Epithelial cell of esophagus (primary cell): ENCODE measurements at regions not wholly inside any gene's neighbourhood (a gene's known extent, or its start where the extent isn't known, plus 50 kb on each side); places are given as distances from the start of the nearest gene placed in this dataset.

Experiments used
- DNase-seq: peaks from one replicate; pipeline ENCODE4 v3.0.0; 2010; ENCODE audit warnings: low read depth
- H3K4me3 ChIP-seq: 2 replicates; pipeline ENCODE4 v1.5.1; 2011; ENCODE audit warnings: mild to moderate bottlenecking, low read length, control low read depth
- TF ChIP-seq, protein P1 (sequence below): IDR thresholded peaks from 2 replicates; pipeline ENCODE4 v1.5.1; 2011; ENCODE audit warnings: low read depth, mild to moderate bottlenecking, low read length, control low read depth, inconsistent platforms; ENCODE audit not compliant: insufficient read depth; ENCODE audit errors: missing control alignments

DNA sequence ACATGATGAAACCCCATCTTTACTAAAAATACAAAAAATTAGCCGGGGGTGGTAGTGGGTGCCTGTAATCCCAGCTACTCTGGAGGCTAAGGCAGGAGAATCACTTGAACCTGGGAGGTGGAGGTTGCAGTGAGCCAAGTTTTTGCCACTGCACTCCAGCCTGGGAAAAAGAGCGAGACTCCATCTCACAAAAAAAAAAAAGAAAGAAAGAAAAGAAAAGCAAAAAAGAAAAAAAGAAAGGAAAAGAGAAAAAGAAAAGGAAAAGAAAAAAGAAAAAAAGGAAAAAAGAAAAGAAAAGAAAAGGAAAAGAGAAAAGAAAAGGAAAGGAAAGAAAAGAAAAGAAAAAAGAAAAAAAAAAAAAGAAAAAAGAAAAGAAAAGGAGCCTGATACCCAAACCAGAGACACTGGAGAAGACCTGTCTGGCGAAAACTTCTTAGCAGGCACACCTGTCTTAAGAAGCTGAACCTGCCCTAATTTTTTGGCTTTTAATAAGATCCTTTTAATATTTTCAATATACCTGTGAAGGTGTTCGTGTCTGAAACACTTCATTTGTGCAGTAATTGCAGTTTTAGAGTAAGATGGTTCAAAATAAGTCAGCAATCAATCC, 164.7 kb upstream of the IRX2 start:
- DNase-seq: no peak
- no peak overlapping the region for H3K4me3 ChIP-seq
- TF ChIP-seq, protein P1, sequence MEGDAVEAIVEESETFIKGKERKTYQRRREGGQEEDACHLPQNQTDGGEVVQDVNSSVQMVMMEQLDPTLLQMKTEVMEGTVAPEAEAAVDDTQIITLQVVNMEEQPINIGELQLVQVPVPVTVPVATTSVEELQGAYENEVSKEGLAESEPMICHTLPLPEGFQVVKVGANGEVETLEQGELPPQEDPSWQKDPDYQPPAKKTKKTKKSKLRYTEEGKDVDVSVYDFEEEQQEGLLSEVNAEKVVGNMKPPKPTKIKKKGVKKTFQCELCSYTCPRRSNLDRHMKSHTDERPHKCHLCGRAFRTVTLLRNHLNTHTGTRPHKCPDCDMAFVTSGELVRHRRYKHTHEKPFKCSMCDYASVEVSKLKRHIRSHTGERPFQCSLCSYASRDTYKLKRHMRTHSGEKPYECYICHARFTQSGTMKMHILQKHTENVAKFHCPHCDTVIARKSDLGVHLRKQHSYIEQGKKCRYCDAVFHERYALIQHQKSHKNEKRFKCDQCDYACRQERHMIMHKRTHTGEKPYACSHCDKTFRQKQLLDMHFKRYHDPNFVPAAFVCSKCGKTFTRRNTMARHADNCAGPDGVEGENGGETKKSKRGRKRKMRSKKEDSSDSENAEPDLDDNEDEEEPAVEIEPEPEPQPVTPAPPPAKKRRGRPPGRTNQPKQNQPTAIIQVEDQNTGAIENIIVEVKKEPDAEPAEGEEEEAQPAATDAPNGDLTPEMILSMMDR: no peak

DNA sequence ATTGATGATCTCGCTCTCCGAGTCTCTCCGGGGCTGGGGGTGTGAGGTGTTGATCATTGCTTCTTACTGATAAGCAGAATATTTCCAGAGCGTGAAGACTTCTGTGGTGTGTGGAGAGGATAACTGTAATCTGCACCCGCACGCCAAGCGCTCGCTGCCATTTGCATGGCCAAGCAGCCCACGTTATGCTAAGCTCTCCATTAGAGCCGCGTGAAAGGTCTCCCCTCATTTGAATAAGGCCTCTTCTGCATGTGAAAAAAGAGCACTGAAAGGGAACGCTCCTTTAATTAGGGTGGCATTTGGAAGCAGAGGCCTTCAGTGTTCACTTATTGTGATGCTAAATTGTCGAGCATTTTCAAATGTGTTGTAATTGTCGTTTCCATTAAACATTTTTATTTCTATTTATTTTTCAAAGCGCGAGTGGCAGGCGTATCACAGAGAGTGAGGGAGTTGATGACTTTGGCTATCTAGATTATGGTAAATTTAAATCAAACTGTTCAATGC, 163.6 kb upstream of the IRX2 start:
- no peak for DNase-seq
- TF ChIP-seq, protein P1: no peak
- no peak overlapping the region for H3K4me3 ChIP-seq

DNA sequence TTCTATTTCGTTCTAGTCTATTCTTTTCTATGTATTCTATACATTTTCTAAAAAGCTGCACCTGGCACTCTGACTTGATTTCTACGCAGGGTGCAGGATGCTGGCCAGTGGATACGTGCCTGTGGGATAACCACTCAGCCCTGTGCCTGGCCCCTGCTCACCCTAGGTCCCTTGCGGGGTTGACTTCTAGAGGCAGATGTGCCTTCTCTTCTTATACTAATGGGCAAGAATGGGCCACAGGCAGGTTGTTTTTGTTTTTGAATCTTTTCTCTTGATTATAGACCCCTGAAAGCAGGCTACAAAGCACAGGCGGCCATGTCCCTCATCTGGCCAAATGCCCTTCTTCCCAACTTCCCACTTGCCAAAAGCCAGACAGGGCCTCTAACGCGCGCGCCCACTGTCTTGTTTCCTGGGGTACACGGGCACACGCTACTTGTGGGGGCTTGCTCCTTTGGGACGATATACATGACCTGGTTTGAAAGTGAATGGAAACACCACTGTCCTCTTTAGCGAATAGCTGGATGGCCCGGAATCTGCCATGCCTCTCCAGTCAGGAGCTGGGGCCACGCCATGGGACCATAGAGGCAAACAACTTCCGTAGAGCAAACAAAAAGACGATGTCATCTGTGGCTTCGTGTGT, 162.7 kb upstream of the IRX2 start:
- H3K4me3 ChIP-seq: no peak overlapping the region
- DNase-seq: no peak
- TF ChIP-seq, protein P1: no peak

- no peak for DNase-seq
- no peak overlapping the region for H3K4me3 ChIP-seq
- TF ChIP-seq, protein P1: no peak
Observed at GRCh38 chr5:2913281-2913680, 161.8 kb upstream of the IRX2 start.

DNA sequence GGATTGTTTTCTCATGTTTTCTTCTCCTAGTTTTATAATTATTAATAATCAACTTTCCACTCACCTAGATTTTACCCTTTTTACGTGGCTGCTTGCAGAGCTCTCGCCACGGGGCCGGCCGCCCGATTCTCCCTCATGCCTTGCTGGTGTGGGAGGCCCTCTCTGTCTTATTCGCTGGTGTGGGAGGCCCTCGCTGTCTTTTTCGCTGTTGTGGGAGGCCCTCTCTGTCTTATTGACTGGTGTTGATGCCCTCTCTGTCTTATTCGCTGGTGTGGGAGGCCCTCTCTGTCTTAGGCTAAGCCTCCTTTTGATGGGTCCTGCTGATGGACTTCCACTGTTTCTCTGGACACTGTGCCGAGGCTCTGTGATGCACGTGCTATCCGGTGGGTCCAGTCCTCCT, 161.3 kb upstream of the IRX2 start:
- no peak for DNase-seq
- TF ChIP-seq, protein P1: no peak
- H3K4me3 ChIP-seq: no peak overlapping the region

GRCh38 chr5:2910401-2911175, 159.1 kb upstream of the IRX2 start:
- TF ChIP-seq, protein P1: no peak
- H3K4me3 ChIP-seq: no peak overlapping the region
- no peak for DNase-seq

GRCh38 chr5:2909035-2909434, 157.6 kb upstream of the IRX2 start:
- TF ChIP-seq, protein P1: no peak
- H3K4me3 ChIP-seq: no peak overlapping the region
- DNase-seq: no peak
